DLD1 (cell line): ENCODE measurements at regions not wholly inside any gene's neighbourhood (a gene's known extent, or its start where the extent isn't known, plus 50 kb on each side); places are given as distances from the start of the nearest gene placed in this dataset.
"Not testable (repeated sequence)": the region's sequence is repeated elsewhere in the genome, so short reads cannot be mapped to it uniquely, and the experiment has no call there.

Experiments used
- in situ Hi-C: cut with HindIII; loops from 2 replicates; pipeline ENCODE4 v1.10.0; 2017; ENCODE audit warnings: low sequenced_read_pairs

GRCh38 chr15:100720406-100720967 is 118.1 kb downstream of the ASB7 start:
- in situ Hi-C loops: no loop called here

GRCh38 chr15:100721758-100722550 is 119.6 kb downstream of the ASB7 start:
- in situ Hi-C loops: no loop called here

GRCh38 chr15:100722551-100723314 is 120.3 kb downstream of the ASB7 start:
- in situ Hi-C loops: no loop called here

- in situ Hi-C loops: no loop called here
These were observed 121.0 kb downstream of the ASB7 start for GRCh38 chr15:100723315-100723801.

GRCh38 chr15:100725121-100726069 is 123.0 kb downstream of the ASB7 start:
- in situ Hi-C loops: no loop called here

- in situ Hi-C loops: no loop called here
These were observed 123.7 kb downstream of the ASB7 start for GRCh38 chr15:100726070-100726420.

- in situ Hi-C loops: no loop called here
These were observed 124.2 kb downstream of the ASB7 start for GRCh38 chr15:100726421-100727190.

GRCh38 chr15:100727291-100727851 is 125.0 kb downstream of the ASB7 start:
- in situ Hi-C loops: no loop called here

GRCh38 chr15:100728371-100729201 is 126.2 kb downstream of the ASB7 start:
- in situ Hi-C loops: no loop called here

GRCh38 chr15:100729461-100729860 is 127.1 kb downstream of the ASB7 start:
- in situ Hi-C loops: no loop called here

- in situ Hi-C loops: no loop called here
These were observed 127.7 kb downstream of the ASB7 start for GRCh38 chr15:100730129-100730528.

- in situ Hi-C loops: no loop called here
These were observed 128.4 kb downstream of the ASB7 start for GRCh38 chr15:100730655-100731266.

- in situ Hi-C loops: no loop called here
These were observed 129.1 kb downstream of the ASB7 start for GRCh38 chr15:100731267-100732152.

- in situ Hi-C loops: no loop called here
These were observed 130.0 kb downstream of the ASB7 start for GRCh38 chr15:100732211-100733055.

GRCh38 chr15:100733101-100733842 is 130.9 kb downstream of the ASB7 start:
- in situ Hi-C loops: no loop called here

GRCh38 chr15:100733843-100734185 is 131.4 kb downstream of the ASB7 start:
- in situ Hi-C loops: not testable (repeated sequence)
